CD4-positive, alpha-beta T cell treated with Interleukin-15 for 1 hour (primary cell): ENCODE measurements at regions not wholly inside any gene's neighbourhood (a gene's known extent, or its start where the extent isn't known, plus 50 kb on each side); places are given as distances from the start of the nearest gene placed in this dataset.

Experiments used
- DNase-seq: peaks from one replicate; pipeline ENCODE4 v3.0.0-alpha.2; 2020

DNA sequence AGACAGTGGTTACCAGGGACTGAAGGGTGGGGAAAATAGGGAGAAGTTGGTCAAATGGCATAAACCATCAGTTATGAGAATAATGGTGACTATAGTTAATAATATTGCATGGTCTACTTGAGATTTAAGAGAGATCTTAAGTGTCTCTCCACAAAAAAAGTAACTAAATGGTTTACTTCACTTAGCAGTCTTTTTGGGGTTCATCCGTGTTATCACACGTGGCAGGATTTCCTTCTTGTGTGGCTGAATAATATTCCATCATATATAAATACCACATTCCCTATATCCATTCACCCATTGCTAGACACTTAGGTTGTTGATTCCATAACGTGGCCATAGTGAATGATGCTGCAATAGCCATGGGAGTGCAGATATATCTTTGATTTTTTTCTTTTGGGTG is 967.0 kb downstream of the UQCRFS1 start:
- DNase-seq = no peak

- DNase-seq = no peak
Measured at GRCh38 chr19:28244966-28245365, 968.0 kb downstream of the UQCRFS1 start.

GRCh38 chr19:28242317-28242927 is 970.5 kb downstream of the UQCRFS1 start:
- DNase-seq = no peak

- DNase-seq = no peak
Measured at GRCh38 chr19:28239270-28239669, 973.7 kb downstream of the UQCRFS1 start.

DNA sequence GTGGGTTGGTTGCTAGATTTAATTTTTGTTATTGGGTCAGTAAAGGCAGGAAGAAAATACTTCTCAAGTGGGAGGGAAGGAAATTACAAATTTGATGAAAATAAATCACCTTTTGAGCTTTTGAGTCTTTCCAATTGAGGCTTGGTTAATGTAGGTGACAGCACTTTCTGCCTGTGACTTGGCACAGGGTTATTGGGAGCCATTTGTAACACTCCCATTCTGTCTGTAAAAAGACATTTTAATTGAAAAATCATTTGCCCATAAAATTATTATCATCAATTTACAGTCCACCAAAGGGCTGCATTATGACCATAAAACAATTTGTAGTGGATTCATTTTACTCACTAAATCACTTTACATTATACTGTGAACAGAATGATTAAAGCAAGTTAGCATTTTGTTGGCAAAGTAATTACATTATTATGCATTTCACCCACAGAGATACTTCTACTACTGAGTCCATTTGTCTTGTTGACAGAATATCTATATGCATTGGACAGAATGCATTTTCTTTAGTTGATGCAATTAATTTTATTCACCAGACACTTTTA is 974.6 kb downstream of the UQCRFS1 start:
- no peak for DNase-seq

GRCh38 chr19:28235606-28236125 is 977.3 kb downstream of the UQCRFS1 start:
- DNase-seq = no peak

GRCh38 chr19:28234637-28235036 is 978.3 kb downstream of the UQCRFS1 start:
- DNase-seq = no peak

DNA sequence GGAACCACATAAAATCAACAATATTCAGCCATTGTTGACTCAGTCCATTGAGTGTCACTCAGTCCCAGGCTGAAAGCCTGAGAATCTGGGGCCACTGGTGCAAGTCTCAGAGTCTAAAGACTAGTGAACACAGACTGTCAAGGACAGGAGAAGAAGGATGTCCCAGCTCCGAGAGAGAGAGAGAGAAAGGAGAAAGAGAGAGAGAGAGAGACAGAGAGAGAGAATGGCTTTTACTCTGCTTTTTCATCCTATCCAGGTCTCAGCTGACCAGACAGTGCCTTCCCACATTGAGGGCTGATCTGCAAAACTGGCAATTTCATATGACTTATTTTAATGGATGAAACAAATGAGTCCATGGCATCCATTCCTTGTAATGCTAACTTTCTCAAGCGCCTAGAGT is 984.1 kb downstream of the UQCRFS1 start:
- no peak for DNase-seq

GRCh38 chr19:28224441-28224840 is 988.5 kb downstream of the UQCRFS1 start:
- no peak for DNase-seq

- no peak for DNase-seq
Measured at GRCh38 chr19:28221736-28222135, 991.2 kb downstream of the UQCRFS1 start.

- DNase-seq = no peak
Measured at GRCh38 chr19:28218728-28219127, 994.2 kb downstream of the UQCRFS1 start.

DNA sequence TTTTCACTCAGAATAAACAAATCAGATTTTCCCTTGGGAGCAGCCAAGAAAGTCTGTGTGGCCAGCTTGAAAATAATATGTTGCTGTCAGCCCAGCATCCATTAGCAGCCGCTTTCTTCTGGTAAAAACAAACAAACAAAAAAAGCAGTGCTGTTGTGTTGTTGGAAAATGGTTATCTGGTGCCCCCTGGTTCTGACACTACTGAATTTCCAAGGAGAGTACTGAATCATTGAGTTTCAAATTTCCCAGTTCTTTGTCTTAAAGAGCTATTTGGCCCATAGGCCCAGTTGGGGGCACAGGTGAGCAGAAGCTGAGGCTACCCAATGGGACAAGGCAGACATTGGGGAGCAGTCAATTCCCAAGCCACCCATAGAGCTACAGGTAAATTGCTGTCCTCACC is 995.9 kb downstream of the UQCRFS1 start:
- DNase-seq = no peak

- no peak for DNase-seq
Measured at GRCh38 chr19:28213470-28214082, 999.4 kb downstream of the UQCRFS1 start.

DNA sequence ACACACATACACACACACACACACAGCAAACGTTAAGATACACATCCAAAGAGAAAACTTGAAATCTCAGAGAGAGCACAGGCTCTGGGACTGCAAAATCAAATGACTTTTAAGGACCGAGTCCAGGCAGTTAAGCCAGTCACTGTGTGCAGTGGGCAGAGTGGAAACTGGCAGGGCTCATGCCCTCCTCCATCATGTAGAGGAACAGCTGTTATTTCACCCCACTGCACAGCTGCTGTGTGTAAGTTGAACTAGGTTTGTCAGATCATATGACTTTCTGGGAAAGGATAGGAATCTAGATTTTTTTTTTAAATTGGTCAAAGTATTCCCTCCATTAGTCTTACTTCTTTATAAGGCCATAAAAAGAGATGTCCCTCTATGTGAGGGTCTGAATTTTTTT is 1002.1 kb downstream of the UQCRFS1 start:
- no peak for DNase-seq

DNA sequence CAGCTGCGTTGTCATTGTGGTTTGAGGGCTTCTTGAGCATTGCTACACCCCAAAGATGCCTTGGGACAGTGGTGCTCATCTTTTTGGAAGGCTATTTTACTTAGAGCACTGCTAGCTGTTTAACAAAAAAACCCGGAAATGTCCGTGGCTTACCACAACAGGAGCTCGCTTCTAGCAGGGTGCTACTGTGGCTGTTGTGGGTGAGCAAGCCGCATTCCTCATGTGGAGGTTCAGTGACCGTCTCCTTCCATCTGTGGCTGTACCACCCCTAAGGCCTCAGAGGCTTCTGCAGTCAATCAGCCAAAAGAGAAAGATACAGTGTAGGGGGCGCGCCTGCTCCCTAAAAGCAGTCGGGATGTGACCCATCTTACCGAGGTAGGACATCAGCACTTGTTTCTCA is 1004.2 kb downstream of the UQCRFS1 start:
- DNase-seq = no peak

DNA sequence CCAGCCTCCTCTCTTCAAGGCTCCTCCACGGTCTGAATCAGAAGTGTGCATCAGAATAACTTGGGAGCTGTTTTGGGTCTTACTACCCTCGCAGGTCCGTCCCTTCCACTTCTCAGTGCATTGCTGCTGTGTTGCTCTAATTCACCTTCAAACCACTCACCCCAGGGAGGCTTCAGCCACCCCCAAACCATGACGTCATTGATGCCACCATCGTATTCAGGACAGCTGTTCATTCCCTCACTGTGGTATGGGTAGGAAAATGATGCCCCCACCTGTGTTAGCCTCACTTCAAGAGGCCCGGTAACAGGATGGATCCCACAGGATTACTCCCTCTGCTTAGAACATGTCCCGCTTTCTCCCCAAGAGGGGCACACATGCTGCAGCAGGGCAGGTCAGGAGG is 1005.7 kb downstream of the UQCRFS1 start:
- no peak for DNase-seq

DNA sequence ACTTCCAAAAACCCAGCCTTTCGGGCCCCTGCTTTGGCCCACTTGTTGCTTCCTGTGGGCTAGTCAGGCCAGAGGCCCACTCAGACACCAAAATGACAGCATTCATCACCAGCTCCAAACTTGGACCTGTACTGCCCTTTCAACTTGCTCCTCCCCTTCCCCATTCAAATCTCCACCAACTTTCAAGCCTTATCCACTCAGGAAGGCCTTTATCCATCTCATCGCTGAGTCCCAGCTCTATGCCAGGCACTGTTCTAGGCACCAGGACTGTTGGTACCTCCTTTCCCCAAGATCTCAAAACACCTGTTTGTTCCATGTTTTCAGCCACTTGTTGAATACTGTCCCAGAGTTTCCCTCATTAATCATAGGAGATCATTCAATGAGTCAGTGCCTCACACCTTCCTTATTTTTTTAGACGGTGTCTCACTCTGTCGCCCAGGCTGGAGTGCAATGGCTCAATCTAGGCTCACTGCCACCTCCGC is 1011.4 kb downstream of the UQCRFS1 start:
- DNase-seq = no peak

DNA sequence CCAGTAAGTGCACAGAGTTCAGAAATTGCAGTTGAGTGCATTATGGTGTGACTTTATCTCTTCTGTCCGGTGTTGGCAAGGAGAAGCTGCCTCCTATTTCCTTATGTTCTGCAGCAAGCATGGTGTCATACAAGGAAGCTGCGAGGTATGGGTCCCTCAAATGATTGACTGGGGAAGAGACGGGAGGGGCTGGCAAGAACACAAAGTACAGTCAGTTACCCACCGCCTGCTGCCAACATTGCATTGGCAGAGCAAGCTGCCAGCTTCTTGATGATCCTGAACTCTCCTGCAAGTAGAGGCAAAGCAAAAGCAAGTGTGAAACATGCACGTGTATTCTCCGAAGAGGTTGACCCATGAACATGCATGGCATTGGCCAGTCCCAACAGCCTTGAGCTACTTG is 1013.6 kb downstream of the UQCRFS1 start:
- DNase-seq = no peak

DNA sequence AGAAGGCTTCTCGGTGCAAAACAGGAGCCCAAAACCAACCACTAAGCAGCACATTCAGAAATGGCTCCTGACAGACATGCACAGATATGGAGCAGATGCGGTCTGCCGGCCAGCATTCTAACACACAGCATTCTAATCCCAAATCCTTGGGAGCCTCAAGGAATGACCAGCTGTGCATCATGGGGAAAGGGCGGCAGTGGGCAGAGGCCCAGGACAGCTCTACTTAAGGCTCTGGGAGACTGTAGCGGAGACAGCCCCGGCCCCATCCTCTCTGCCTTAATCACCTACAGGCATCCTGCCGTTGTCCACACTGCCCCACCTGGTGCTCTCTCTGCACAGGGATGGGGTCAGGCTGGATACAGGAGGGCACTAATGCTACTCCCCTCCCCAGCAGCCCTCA is 1016.0 kb downstream of the UQCRFS1 start:
- no peak for DNase-seq

DNA sequence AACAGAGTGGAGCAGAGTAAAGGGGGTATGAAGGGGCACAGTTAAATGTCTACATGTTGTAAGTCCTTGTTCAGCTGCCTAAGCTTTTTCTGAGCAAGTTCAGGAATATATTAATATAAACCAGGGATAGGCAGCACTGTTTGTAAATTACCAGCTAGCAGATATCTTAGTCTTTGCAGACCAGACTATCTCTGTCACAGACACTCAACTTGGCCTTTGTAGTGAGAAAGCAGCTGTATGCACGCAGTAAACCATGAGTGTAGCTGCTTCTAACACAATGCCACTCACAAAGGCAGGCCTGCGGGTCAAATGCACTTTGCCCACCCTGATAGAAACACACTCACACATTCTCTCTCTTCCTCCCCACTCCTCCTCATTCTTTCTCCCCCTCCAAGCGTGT is 1016.9 kb downstream of the UQCRFS1 start:
- no peak for DNase-seq

DNA sequence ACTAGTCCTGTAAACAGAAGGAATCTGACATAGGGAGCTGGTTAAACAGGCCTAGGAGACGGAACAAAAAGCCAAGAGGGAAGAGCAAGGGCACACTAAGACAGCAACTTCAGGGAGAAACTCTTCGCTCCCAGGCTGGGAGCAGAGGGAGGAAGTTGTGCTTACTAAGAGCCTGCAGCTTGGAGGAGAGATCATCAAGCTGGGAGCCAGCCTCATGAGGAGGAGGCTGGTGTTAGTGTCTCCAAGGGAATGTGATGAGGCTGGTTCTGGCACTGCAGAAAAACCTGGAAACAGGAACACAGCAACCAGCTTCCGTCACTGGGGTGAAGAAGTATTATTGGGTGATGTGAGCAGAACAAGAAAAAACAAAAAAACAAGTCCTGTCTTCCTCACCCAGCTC is 1027.3 kb downstream of the UQCRFS1 start:
- no peak for DNase-seq

DNA sequence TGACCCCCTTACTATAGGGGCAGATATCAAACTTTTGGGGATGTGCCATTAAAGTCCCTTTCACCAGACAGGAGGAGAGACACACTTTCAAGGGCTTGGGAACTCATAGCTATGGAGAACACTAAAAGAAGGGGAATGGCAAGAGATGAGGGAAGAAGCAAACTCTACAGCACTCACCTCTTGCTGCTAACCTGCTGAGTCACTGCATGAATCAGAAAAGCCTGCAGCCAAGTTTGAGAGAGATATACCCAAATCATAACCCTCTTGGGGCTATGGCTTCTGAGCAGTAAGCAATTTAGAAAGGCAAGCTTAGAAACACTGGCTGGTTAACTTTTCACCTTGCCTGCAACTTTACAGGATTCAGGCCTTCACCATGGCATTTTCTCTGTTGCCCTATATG is 1028.0 kb downstream of the UQCRFS1 start:
- no peak for DNase-seq

DNA sequence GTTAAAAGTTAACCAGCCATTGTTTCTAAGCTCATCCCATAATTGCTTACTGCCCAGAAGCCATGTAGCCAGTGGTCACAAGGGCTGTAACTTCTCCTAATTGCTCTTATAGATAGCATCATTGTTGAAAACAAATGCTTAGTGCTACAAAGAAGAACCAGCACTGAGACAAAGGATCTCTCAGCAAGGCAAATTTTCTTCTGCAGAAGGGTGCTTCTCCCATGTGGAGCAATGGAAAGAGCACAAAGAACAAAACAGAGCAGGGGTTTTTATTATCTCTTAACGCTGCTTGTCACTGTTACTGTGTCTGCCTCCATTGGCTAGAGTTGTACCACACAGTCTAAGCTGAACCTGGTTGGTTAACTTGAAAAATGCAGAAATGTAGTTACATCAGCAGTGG is 1036.8 kb downstream of the UQCRFS1 start:
- no peak for DNase-seq

DNA sequence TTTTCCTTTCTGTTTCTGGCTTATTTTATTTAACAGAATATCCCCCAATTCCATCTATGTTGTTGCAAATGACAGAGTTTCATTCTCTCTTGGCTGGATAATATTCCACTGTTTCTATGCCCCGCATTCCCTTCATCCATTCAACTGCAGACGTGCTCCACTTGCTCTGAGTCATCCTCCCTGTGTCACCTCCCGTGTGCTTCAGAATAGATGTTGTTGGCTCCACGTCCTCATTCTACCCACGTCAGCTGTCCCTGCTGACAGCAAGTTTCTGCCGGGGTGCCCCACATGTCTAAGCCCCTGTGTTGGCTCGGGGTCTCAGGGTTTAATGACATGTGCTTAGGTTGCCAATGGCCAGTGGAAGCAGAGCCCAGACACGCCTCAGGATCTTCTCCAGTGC is 1041.0 kb downstream of the UQCRFS1 start:
- no peak for DNase-seq

GRCh38 chr19:28170066-28170465 is 1042.9 kb downstream of the UQCRFS1 start:
- DNase-seq = no peak
